ENCODE measurements at regions not wholly inside any gene's neighbourhood (a gene's known extent, or its start where the extent isn't known, plus 50 kb on each side); places are given as distances from the start of the nearest gene placed in this dataset.
"Not testable (repeated sequence)": the region's sequence is repeated elsewhere in the genome, so short reads cannot be mapped to it uniquely, and the experiment has no call there.

DNA sequence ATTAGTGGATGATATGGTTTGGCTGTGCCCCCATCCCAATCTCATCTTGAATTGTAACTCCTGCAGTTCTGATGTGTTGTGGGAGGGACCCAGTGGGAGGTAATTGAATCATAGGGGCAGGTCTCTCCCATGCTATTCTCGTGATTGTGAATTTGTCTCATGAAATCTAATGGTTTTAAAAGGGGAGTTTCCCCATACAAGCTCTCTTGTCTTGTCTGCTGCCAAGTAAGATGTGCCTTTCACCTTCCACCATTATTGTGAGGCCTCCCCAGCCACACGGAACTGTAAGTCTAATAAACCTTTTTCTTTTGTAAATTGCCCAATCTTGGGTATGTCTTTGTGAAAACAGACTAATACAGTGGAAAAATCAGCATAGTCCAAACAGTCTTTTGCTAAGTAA, 235.5 kb downstream of the TMEM161B start:
- intact Hi-C loops (cut with DNase I; ENCODE audit: low total_unique reads) (no loop called here), in situ Hi-C loops (cut with MboI; ENCODE audit: low pct_ligation_motif_present in 1 of 4, low pct_unique_long_range_greater_than_20kb in 1 of 4, low sequenced_read_pairs in 3 of 4) (no loop called here)
- no peak for DNase-seq
- no peaks in the 10 kb centered on the region for H3K36me3 ChIP-seq
- H3K9me3 ChIP-seq = no peaks in the 10 kb centered on the region
- no peaks in the 10 kb centered on the region for H3K4me1 ChIP-seq
- H3K4me3 ChIP-seq = no peak overlapping the region
- TF ChIP-seq, protein P1, sequence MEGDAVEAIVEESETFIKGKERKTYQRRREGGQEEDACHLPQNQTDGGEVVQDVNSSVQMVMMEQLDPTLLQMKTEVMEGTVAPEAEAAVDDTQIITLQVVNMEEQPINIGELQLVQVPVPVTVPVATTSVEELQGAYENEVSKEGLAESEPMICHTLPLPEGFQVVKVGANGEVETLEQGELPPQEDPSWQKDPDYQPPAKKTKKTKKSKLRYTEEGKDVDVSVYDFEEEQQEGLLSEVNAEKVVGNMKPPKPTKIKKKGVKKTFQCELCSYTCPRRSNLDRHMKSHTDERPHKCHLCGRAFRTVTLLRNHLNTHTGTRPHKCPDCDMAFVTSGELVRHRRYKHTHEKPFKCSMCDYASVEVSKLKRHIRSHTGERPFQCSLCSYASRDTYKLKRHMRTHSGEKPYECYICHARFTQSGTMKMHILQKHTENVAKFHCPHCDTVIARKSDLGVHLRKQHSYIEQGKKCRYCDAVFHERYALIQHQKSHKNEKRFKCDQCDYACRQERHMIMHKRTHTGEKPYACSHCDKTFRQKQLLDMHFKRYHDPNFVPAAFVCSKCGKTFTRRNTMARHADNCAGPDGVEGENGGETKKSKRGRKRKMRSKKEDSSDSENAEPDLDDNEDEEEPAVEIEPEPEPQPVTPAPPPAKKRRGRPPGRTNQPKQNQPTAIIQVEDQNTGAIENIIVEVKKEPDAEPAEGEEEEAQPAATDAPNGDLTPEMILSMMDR (IDR thresholded peaks at IDR 0.05) = no peak
- TF ChIP-seq POLR2AphosphoS5 (IDR thresholded peaks at IDR 0.05) = no peak
- no peak overlapping the region for H3K27ac ChIP-seq
- no peaks in the 10 kb centered on the region for H3K27me3 ChIP-seq
- WGBS, 2 donors (ENCODE audit: low coverage in 1 of 2) = 30 to 50% methylated on average over 2 of the region's 2 CpGs

DNA sequence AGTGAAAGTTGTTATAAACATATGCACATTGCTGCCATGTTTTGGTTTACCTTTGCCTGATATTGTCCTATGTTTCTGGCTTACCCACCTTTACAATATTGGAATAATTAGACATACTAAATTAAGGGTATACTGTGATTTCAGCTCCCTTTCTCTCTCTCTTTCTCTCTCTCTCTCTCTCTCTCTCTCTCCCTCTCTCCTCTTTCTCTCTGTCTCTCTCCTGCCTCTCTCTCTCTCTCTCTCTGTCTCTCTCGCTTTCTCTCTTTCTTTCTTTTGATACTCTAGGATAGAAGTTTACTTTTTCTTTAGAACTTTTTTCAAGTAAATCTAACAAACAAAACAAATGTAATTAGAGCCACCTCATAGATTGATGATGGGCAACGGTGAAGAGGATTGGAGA, 239.6 kb downstream of the TMEM161B start:
- 79 to 82% methylated on average over 2 of the region's 2 CpGs for WGBS, 2 donors (ENCODE audit: low coverage in 1 of 2)
- intact Hi-C loops (cut with DNase I; ENCODE audit: low total_unique reads) (no loop called here), in situ Hi-C loops (cut with MboI; ENCODE audit: low pct_ligation_motif_present in 1 of 4, low pct_unique_long_range_greater_than_20kb in 1 of 4, low sequenced_read_pairs in 3 of 4) (no loop called here)
- TF ChIP-seq EP300 (IDR thresholded peaks at IDR 0.05; ENCODE audit: low read depth) (no peak), POLR2A (IDR thresholded peaks at IDR 0.05) (no peak), POLR2AphosphoS5 (IDR thresholded peaks at IDR 0.05) (no peak)
- TF ChIP-seq, protein P1 (IDR thresholded peaks at IDR 0.05) = no peak
- no peak overlapping the region for H3K4me3 ChIP-seq
- H3K27ac ChIP-seq = no peak overlapping the region
- no peaks in the 10 kb centered on the region for H3K4me1 ChIP-seq
- DNase-seq = no peak
- no peaks in the 10 kb centered on the region for H3K9me3 ChIP-seq
- no peaks in the 10 kb centered on the region for H3K36me3 ChIP-seq
- H3K27me3 ChIP-seq = no peaks in the 10 kb centered on the region

DNA sequence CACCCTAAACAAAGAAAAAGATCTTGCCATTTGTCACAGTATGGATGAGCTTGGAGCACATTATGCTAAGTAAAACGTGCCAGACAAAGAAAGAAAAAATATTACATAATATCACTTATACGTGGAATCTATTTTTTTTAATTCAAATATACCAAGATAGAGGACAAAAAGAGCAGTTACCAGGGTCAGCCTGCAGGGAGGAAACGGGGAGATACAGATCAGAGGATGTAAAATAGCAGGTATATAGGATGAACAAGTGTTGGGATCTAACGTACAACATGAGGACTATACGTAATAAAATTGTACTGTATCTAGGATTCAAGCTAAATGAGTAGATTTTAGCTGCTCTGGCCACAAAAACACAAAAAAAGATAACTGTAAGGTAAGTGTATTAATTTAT, 247.5 kb downstream of the TMEM161B start:
- H3K4me3 ChIP-seq = no peak overlapping the region
- intact Hi-C loops (cut with DNase I; ENCODE audit: low total_unique reads) (no loop called here), in situ Hi-C loops (cut with MboI; ENCODE audit: low pct_ligation_motif_present in 1 of 4, low pct_unique_long_range_greater_than_20kb in 1 of 4, low sequenced_read_pairs in 3 of 4) (no loop called here)
- H3K4me1 ChIP-seq = no peaks in the 10 kb centered on the region
- TF ChIP-seq POLR2A (IDR thresholded peaks at IDR 0.05) (no peak), POLR2AphosphoS5 (IDR thresholded peaks at IDR 0.05) (no peak)
- TF ChIP-seq, protein P1 (IDR thresholded peaks at IDR 0.05) = no peak
- H3K36me3 ChIP-seq = no peaks in the 10 kb centered on the region
- no peaks in the 10 kb centered on the region for H3K27me3 ChIP-seq
- 80% methylated on average over 5 of the region's 5 CpGs for WGBS, 2 donors (ENCODE audit: low coverage in 1 of 2)
- no peak overlapping the region for H3K27ac ChIP-seq
- no peak for DNase-seq
- no peaks in the 10 kb centered on the region for H3K9me3 ChIP-seq

DNA sequence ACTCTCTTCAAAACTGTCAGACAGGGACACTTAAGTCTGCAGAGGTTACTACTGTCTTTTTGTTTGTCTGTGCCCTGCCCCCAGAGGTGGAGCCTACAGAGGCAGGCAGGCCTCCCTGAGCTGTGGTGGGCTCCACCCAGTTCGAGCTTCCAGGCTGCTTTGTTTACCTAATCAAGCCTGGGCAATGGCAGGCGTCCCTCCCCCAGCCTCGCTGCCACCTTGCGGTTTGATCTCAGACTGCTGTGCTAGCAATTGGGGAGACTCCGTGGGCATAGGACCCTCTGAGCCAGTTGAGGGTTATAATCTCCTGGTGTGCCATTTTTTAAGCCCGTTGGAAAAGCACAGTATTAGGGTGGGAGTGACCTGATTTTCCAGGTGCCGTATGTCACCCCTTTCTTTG, 253.7 kb downstream of the TMEM161B start:
- in situ Hi-C loops (cut with MboI; ENCODE audit: low pct_ligation_motif_present in 1 of 4, low pct_unique_long_range_greater_than_20kb in 1 of 4, low sequenced_read_pairs in 3 of 4); H3K27ac ChIP-seq; H3K36me3 ChIP-seq; H3K9me3 ChIP-seq; H3K4me3 ChIP-seq; intact Hi-C loops (cut with DNase I; ENCODE audit: low total_unique reads); H3K4me1 ChIP-seq; DNase-seq; H3K27me3 ChIP-seq: not testable (repeated sequence)
- 91% methylated on average over 6 of the region's 7 CpGs; no CpG with 5 or more reads in 1 of the 2 donors for WGBS, 2 donors (ENCODE audit: low coverage in 1 of 2)

DNA sequence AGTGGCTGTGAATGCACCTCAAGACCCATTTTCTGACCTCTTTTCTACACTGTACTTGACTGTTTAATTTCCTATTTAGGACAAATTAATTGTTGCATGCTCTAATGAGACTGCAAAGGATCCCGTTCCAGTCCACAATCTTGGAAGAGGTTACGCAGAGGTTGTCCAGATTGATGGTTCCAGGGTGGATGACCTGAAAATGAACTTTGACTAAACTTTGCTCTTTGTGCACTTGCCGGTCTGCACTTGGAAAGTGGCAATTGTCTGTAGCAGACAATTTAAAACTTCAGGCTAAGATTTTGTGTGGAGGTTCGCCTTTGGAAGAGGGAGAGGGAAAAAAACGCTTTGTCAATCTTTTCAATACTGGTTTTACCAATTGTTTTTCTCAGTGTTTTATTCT, 267.8 kb downstream of the TMEM161B start:
- intact Hi-C loops (cut with DNase I; ENCODE audit: low total_unique reads) = no loop called here
- Histone ChIP-seq H3K27ac (no peak overlapping the region), H3K4me3 (no peak overlapping the region), H3K9me3 (no peaks in the 10 kb centered on the region), H3K27me3 (no peaks in the 10 kb centered on the region), H3K4me1 (no peaks in the 10 kb centered on the region), H3K36me3 (no peaks in the 10 kb centered on the region)
- TF ChIP-seq EP300 (IDR thresholded peaks at IDR 0.05; ENCODE audit: low read depth) (no peak), POLR2AphosphoS5 (IDR thresholded peaks at IDR 0.05) (no peak), POLR2A (IDR thresholded peaks at IDR 0.05) (no peak)
- TF ChIP-seq, protein P1 (IDR thresholded peaks at IDR 0.05) = no peak
- DNase-seq = no peak
- 42 to 49% methylated on average over 2 to 5 of the region's 5 CpGs for WGBS, 2 donors (ENCODE audit: low coverage in 1 of 2)
- in situ Hi-C loops (cut with MboI; ENCODE audit: low pct_ligation_motif_present in 1 of 4, low pct_unique_long_range_greater_than_20kb in 1 of 4, low sequenced_read_pairs in 3 of 4) = no loop called here
